GM21360 (cell line): ENCODE measurements at regions not wholly inside any gene's neighbourhood (a gene's known extent, or its start where the extent isn't known, plus 50 kb on each side); places are given as distances from the start of the nearest gene placed in this dataset.

Experiments used
- ATAC-seq: cut with Tn5 transposase; IDR thresholded peaks from one replicate; pipeline ENCODE4 v1.9.1; 2021; ENCODE audit warnings: mild to moderate bottlenecking, moderate library complexity; ENCODE audit not compliant: unreplicated experiment

DNA sequence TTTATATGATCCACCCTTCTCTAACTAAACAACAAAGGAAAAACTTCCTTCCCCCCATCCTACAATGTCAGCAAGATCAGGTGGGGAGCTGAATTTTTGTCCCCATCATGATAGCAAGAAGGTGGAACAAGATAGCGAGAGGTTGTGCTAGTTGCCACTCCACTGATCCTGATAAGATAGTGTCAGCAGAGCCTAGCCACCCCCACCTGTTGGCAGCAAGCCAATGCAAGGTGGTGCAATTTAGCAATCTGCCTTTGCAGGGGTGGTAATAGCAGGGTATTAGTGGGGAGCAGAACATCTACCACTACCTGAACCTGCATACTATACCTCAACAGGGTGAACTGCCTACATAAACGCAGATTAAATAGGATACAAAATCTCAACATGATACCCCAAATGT, 80.2 kb upstream of the MAMLD1 start:
- no peak for ATAC-seq

DNA sequence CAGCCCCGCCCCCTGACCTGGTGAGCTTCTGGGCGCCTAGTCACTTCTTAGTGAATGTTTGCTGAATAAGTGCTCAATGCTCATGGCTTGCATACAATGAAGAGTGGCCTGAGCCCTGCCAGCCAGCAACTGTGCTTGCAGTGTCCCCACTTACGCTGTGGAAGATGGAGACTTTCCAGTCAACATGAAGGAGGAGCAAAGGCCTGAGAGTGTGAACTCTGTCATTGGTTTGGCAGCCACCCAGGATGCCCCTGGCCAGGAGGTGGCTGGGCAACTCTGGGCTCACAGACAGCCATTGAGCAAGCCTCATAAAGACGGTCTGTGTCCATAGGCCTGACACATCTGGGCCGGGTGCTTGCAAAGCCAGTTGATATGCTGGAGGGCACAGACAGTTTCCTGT, 72.1 kb upstream of the MAMLD1 start:
- no peak for ATAC-seq

DNA sequence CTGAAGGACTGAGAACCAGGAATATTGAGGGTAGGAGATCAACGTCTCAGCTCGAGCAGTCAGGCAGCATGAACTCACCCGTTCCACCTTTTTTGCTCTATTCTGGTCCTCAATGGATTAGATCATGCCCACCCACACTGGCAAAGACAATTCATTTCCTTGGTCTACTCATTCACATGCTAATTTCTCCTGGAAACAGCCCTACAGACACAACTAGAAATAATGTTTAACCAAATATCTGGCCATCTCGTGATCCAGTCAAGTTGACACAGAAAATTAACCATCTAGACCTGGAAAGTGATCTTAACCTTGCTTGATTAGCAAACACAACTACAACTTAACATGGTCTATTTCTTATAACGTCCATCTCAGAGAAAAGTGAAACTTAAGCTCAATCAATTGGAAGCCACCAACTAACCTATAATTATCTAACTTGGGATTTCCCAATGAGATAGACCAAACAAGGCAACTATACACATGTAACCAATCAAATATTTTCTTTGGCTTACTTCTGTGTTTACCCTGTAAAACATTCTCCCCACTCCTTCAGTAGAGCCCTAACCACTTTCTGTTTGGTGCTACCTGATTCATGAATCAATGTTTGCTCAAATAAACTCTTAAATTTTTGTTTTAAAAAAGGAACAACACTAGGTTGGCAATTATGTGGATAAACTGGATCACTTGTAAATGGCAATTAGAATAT, 69.7 kb upstream of the MAMLD1 start:
- ATAC-seq = no peak

DNA sequence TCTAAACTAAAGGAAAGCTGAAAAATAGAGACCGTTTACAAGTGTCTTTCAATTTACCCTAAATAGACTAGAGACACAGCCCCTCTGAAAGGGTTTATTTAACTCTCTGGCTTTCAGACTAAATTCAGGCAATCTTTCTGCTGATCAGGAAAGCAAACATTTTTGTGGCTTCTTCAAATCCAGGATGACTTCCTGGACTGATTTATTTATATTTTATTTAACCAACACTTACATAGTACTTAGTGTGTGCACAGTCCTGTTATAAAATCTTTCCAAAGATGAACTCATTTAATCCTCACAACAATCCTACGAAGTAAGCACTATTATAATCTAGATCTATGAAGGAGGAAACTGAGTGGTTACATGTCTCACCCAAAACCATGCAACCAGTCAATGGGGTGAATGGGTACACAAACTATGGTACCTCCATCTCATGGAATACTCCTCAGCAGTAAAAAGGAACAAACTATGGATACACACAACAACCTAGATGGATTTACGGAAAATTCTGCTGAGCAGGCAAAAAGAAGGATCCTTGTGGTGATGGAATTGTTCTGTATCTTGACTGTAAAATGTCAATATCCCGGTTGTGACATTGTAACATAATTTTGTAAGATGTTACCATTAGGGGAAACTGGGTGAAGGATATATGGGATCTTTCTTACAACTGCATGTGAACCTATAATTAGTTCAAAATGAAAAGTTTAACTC, 64.1 kb upstream of the MAMLD1 start:
- ATAC-seq = no peak

DNA sequence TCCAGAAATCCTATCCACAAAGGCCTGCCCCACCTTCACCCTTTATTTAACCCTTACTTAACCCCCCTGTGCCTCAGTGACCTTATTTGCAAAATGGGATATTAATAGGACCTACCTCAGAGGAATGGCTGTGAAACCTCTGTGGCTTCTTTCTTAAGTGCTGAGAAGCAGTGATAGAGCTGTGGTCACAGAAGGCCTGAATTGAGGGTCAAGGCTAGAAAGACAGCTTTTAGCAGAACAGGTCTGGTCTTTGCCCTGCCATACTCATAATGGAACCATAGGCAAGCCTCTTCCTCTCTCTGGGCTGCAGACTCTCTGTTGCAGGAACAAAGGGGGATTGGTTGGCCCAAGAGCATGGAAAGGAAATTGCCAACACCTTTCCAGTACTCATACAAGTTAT, 63.5 kb upstream of the MAMLD1 start:
- ATAC-seq = no peak

DNA sequence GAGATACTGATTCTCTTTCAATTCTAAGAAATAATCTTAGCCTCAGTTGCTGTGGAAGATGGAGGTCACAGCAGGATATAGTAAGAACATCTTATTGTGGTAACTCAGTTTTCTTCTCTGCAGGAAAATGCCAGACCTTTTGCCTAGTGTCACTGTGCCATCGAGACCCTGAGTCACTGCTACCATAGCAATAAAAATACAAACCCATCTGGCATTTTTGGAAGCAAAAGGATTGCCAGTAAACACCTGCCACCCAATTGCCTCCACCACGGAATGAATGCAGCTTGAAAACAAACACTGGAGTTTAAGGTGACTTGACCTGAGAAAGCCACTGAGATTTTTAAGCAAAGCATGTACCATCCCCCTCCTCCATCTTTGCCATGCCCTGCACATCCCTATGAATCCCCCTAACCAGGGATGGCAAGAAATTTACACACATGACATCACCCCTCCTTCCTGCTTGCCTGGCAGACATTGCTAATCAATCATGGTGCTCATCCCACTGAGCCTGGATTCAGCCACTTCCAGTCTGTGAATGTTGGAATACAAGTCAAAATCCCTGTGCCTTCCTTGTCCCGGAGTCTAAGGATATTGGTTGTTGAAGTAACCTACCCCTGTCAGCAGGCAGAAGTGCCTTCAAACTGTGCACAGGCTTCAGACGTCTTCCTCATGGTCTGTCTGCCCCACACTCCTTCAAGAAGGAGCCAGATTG, 59.6 kb upstream of the MAMLD1 start:
- no peak for ATAC-seq

DNA sequence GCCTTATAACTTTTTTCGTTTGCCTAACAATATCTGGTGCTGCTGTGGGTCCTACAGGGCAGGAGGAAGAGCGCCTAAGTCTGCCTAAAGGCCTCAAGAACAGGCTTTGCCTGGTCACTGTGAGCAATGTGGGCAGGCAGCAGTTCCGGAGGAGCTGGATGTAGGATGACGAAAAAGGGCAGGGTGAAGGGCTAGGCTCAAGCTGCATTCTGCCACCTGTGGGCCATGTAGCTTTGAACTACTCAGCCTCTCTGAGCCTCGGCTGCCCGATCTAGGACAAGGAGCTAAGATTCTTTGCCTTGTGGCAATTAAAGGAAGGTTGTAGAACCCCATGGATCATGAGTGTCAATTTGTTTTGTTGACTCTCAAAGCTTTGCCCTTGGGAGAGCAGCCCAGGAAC, 57.1 kb upstream of the MAMLD1 start:
- ATAC-seq = no peak

DNA sequence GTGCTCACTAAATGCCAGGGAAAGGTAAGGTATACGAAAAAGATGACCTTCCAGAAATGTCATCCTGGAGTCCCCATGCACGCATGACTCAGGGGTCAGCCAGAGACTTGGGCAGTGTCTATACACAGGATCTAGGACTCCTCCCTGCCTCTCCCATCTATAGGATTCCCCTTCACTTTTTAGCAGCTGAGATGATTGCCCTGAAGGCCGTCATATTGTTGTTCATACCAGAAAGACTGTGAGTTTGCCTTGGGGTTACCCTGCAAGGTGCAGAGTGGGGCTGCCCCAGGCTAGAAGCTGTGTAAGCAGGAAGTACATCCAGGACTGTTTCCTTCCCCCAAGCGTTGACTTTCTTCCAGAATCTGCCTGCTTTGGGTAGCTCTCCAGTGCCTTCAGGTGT, 55.1 kb upstream of the MAMLD1 start:
- no peak for ATAC-seq

DNA sequence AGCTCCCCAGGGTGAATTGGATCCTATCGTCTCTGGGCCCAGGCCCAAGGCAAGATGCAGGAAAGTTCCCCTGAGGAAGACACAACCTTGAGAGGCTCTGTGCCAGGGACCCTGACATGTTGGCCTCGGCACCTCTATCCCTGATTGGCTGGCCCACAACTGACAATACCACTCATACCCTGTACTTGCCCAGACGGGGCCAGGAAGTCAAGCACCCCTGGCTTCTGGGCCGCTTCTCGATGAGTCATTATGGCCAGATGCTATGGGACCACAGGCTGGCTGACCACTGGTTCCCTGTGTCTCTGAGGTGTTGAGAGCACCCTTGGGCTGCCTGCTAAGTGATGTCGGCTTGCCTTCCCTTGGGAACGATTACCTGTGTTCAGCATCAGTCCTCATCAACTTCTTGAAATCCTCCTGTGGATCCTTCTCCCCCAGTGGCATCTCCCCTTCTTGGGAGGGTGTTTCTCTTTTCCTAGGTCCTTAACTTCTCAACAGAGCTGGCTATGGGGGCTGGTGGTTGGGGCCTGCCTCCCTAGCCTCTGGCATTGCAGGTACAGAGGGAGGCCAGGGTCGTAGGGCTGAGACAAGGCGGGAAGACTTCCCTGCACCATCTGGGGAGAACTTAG, 54.5 kb upstream of the MAMLD1 start:
- ATAC-seq = no peak

DNA sequence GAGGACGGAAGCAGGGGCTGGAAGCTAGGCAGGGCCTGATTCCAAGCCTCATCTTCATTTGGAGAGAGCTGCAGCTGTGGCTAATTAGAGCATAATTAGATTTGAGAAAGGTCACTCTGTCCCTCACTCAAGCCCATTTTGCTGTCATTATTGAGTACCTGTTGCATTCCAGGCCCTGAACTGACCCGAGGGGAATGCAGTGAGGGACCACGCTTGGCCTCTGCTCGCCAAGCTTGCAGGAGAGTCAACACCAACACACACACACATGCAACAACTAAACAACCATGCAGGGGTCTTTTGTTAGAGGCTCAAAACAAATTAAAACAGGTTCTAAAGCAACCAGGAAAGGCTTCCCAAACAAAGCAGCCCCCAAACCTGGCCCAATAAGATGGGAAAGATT, 52.7 kb upstream of the MAMLD1 start:
- no peak for ATAC-seq

DNA sequence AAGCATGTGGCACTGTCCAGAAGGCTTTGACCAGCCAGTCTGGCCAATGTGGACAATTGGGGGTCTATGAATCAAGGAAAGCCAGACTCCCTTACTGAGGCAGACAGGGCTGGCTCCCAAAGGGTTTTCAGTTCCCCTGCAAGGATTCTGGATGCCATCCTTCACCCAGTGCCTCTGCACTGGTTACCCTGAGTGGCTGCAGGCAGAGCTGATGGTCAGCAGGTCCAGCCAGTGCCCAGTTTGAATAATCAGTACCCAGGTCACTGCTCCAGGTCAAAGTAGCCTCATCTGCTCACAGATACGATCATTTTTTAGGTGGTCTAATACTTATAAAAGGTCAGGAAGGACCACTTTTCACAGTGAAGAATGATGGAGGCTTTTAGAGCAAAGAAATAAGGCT, 52.2 kb upstream of the MAMLD1 start:
- ATAC-seq = no peak

DNA sequence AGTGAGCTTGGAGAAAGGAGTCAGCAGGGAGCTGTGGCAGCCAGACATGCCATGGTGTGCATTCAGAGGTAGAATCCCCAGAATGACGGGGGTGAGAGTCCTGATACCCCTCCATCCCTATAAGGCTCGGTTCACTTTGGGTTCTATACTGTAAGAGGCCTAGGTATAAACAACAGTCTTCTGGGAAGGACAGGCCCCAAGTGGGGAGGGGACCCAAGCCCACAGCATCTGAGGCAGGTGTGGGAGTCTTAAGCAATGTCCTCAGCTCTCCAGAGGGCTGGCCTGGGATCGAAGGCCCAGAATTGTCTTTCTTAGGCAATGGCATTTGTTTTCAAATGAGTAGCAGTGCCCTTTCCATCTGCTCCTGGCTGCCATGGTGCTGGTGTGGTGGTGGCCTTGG, 50.2 kb upstream of the MAMLD1 start:
- ATAC-seq = no peak
